Upper lobe of left lung (tissue), 4 donors: ENCODE measurements at regions not wholly inside any gene's neighbourhood (a gene's known extent, or its start where the extent isn't known, plus 50 kb on each side); places are given as distances from the start of the nearest gene placed in this dataset.

Source experiments
- POLR2A ChIP-seq, 4 donors: fragments of 450-650 bp; IDR thresholded peaks; one replicate each; pipeline ENCODE4 v1.5.1; 2016 to 2017; ENCODE audit warnings: antibody characterized with exemption in 4 of 4, mild to moderate bottlenecking in 2 of 4
- POLR2AphosphoS5 ChIP-seq, 2 donors: sonication (generic); formaldehyde crosslinking; IDR thresholded peaks; one replicate each; pipeline ENCODE4 v1.5.1; 2017; ENCODE audit warnings: antibody characterized with exemption in 2 of 2
- TF ChIP-seq, protein P1 (sequence below), 6 experiments: fragments of 450-650 bp in 4 of 6; fragments of 200-600 bp in 2 of 6; sonication (generic) in 2 of 6; IDR thresholded peaks; one replicate each; pipeline ENCODE4 v1.5.1; 2016 to 2019; ENCODE audit warnings: antibody characterized with exemption in 6 of 6

GRCh38 chr3:125715651-125716050 is 120.4 kb upstream of the OSBPL11 start:
- TF ChIP-seq, protein P1, sequence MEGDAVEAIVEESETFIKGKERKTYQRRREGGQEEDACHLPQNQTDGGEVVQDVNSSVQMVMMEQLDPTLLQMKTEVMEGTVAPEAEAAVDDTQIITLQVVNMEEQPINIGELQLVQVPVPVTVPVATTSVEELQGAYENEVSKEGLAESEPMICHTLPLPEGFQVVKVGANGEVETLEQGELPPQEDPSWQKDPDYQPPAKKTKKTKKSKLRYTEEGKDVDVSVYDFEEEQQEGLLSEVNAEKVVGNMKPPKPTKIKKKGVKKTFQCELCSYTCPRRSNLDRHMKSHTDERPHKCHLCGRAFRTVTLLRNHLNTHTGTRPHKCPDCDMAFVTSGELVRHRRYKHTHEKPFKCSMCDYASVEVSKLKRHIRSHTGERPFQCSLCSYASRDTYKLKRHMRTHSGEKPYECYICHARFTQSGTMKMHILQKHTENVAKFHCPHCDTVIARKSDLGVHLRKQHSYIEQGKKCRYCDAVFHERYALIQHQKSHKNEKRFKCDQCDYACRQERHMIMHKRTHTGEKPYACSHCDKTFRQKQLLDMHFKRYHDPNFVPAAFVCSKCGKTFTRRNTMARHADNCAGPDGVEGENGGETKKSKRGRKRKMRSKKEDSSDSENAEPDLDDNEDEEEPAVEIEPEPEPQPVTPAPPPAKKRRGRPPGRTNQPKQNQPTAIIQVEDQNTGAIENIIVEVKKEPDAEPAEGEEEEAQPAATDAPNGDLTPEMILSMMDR (IDR thresholded peaks at IDR 0.05): no peak
- TF ChIP-seq POLR2A (IDR thresholded peaks at IDR 0.05): no peak
- no peak for TF ChIP-seq POLR2AphosphoS5 (IDR thresholded peaks at IDR 0.05)
